Stimulated activated CD4-positive, alpha-beta T cell treated with anti-CD3 and anti-CD28 coated beads, TNF-alpha, amount 100 ng/mL, for 24 hours (primary cell): ENCODE measurements at regions not wholly inside any gene's neighbourhood (a gene's known extent, or its start where the extent isn't known, plus 50 kb on each side); places are given as distances from the start of the nearest gene placed in this dataset.
"Not testable (repeated sequence)": the region's sequence is repeated elsewhere in the genome, so short reads cannot be mapped to it uniquely, and the experiment has no call there.

ENCODE experiments used
- DNase-seq, 3 experiments: peaks; one replicate each; pipeline ENCODE4 v3.0.0-alpha.2; 2020; ENCODE audit warnings: low read depth in 3 of 3

DNA sequence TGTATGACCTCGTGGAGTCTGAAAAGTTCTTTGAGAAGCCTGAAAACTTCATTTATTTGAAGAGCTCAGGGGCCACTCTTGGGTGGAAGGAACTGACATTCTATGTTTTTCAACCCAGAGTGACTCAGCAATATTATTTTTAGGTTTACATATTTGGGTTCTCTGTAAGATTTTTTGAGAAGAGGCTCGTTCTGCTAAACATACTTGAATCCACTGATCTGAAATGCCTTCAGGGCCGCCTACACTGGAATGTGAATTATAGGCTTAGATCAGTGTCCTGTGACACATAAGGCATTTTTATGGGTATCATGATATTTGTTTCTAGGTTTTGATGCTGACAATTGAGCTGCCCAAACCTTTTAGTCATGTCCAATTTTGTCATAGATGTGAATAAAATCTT, 86.2 kb downstream of the PSAT1 start:
- no peak for DNase-seq

DNA sequence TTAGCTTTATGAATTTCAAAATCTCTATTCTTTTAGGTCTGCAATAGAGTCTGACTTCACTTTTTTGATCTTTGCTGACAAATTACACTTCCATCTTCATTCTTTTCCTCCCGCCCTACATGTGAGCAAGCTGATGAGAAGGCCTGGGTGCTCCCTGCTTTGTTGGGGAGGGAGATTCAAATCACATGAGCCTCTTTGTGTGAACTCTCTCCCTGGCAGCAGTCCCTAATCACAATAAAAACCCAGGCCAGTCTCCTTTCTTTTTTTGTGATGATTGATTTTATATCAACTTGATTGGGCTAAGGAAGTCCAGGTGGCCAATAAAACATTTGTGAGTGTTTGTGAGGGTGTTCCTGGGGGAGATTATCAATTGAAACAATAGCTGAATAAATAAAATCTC, 89.4 kb downstream of the PSAT1 start:
- no peak for DNase-seq

- DNase-seq, result no peak
Observed at GRCh38 chr9:78386773-78387172, 89.8 kb downstream of the PSAT1 start.

DNA sequence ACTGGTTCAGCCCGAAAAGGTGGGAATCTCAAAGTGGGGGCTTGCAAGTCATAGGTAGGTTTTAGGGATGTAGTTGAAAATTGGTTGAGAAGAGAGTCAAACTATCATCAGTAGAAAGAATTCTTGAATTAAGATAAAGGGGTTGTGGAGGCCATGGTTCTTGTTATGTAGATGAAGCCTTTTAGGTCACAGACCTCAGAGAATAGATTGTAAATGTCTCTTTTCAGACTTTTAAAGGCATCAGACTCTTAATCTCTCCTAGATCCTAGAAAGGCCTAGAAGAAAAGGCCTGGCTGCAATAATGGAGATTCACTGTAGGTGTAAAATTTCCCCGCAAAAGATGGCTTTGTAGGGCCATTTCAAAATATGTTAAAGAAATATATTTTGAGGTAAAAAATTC, 96.4 kb downstream of the PSAT1 start:
- no peak for DNase-seq

- DNase-seq, result no peak
Observed at GRCh38 chr9:78393932-78394331, 97.0 kb downstream of the PSAT1 start.

GRCh38 chr9:78396087-78396486, 99.2 kb downstream of the PSAT1 start:
- DNase-seq, result no peak

- DNase-seq, result no peak
Observed at GRCh38 chr9:78397045-78397444, 100.1 kb downstream of the PSAT1 start.

DNA sequence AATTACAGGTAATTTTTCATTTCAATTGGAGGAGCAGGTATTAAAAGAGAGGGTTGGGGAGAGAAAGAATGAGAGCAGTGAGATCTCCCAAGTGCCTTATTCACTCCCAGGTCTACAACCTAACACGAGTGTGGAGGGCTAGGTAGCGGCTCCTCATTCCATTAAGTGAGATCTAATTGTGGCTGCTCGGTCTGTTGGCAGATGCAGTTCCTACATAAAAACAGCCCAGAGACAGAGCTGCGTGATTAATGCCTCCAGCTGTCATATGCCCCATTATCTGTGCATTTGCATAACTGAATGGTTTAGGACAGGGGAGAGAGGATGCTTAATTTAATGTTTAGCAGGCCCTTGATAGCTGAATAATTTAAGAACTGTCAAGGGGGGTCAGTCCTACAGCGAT, 100.5 kb downstream of the PSAT1 start:
- no peak for DNase-seq

DNA sequence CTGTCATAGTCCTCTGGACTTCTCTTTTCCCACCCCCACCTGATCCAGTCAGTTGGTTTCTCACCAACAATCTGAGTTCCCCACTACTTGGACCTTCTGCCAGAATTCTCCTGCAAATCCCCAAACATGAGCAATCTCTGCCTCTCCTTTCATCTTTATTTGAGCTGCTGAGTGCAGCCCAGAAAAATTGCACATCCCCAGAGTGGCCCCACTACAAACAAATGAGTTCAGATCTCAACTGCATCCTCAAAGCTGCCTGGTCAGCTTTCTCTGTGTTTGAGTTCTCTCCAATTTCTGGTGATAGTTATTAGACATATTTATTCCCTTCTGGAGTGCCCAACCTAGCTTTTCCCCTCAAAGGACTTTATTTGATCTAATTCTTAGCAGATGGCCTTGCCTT, 102.2 kb downstream of the PSAT1 start:
- no peak for DNase-seq

DNA sequence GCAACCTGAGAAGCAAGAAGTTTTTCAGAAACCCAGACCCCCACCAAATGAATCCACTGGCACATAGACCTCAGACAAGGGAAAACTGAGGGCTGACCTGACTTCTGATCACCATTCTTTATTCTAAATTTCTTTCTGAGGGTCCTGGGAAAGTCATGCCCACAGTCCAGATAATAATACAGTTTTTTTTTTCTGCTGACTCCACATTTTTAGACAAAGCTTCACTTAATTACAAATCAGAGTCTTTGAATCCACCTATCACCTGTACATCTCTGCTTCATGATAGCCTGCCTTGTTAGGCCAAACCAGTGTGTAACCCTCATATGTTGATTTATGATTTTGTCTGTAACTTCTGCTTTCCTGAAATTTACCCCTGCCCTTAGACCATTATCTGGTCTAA, 103.6 kb downstream of the PSAT1 start:
- DNase-seq, result no peak

GRCh38 chr9:78405461-78405860, 108.5 kb downstream of the PSAT1 start:
- no peak for DNase-seq

DNA sequence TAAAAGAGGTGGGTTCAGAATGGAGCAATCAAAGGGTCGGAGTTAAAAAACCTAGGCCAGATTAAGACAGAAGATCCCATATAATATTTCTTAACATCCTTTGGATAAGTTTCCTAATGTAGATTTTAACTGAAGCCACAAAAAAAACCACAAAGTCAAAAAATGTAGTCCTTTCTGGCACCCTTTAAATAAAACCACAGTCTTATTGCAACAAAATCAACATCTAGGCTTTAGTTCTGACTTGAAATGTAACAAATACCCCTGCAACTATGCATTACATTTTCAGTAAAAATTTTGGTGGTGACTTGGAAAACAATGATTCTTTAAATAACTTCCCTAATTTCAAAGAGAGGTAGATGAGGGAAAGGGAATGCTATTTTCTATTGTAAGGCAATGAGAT, 109.2 kb downstream of the PSAT1 start:
- DNase-seq, result no peak

GRCh38 chr9:78406933-78407332, 110.0 kb downstream of the PSAT1 start:
- DNase-seq, result no peak

GRCh38 chr9:78407636-78408312, 110.8 kb downstream of the PSAT1 start:
- DNase-seq, result no peak

DNA sequence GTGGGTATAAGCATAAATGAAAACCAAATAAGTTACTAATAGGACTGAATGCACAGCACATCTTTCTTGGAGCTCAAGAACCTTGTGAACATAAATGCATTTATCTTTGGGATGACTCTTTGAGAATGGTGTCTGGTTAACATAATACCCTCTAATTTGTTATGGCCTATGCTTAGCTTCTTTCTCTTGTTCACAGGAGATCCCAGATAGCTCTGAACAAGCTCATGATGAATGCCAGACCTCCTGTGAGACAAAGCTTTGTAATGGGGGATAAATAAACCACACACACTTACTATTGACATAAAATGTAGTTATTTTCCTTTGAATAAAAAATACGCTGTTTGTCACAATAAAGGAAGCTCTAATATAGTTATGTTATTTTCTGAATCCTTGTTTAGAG, 111.5 kb downstream of the PSAT1 start:
- DNase-seq, result no peak

- DNase-seq, result not testable (repeated sequence)
Observed at GRCh38 chr9:78409928-78410510, 113.1 kb downstream of the PSAT1 start.

DNA sequence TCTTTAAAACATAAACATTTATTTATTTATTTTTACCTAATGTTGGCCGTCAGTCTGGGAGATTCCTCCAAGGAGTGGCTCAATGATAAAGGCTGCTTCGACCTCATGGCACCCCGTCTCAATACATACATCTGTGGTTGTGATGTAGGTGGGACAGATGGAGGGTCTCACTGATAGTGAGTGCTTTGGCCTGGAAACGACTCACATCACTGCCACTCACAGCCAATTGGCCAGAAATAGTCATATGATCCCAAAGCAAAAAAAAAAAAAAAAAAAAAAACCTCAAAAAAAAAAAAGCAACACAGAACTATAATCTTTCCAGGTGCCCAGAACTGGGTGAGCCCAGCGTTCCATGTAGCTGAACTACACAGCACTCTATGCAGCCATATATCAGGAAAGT, 125.4 kb downstream of the PSAT1 start:
- no peak for DNase-seq

DNA sequence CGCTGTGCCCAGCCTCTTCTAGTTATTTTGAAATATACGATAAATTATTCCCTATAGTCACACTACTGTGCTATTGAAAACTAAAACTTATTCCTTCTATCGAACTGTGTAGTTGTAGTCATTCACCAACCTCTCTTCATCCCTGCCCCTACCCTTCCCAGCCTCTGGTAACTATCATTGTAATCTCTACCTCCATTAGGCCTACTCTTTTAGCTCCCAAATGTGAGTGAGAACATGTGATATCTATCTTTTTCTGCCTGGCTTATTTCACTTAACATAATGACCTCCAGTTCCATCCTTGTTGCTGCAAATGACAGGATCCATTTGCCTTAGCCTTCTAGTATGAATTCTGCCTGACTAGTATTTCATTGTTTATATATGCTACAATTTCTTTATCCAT, 127.4 kb downstream of the PSAT1 start:
- DNase-seq, result no peak

DNA sequence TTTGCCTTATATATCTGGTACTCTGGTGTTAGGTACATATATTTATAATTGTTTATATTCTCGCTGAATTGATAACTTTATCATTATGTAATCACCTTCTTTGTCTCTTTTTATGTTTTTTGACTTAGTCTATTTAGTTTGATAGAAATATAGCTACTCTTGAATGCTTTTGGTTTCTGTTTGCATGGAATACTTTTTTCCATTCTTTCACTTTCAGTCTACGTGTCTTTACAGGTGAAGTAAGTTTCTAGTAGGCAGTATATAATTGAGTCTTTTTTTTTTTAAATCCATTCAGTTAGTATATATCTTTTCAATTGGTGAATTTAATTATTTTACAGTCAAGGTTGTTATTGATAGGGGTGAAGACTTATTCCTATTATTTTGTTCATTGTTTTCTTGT, 131.7 kb downstream of the PSAT1 start:
- no peak for DNase-seq

DNA sequence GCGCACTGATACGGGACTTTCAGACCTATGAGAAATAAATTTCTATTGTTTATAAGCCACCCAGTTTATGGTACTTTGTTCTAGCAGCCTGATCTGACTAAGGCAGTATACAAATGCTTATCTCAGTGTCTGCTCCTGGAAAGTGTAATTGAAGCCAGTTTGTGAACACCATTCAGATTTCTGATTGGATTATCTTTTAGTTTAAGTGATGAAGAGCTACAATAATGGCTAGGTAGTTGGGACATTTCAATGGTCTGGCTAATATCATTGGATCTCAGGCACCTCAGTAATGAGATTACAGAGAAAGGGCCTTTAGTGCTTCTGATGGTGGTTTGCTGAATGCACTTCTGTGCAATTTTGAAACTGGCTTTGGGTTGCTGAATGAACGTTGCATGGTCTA, 133.5 kb downstream of the PSAT1 start:
- DNase-seq, result no peak

- DNase-seq, result not testable (repeated sequence)
Observed at GRCh38 chr9:78431039-78431438, 134.1 kb downstream of the PSAT1 start.

DNA sequence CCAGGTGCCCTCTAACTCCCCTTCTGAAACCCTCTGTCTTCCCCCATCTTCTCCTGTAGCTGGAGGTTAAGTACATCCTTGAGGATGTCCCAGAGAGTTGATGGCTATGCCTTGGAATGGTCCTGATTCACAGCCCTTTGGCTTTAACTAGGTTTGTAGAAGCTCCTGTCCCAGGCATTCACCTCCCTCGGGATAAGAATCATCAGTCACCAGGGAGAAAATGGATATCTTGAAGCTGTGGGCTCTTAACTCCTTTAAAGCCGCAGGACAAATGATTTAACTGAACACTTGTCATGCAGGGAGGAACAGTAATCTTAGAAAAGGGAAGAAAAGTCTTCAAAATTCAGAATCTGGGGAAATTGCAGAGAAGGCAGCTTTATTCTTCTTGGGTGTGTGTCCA, 139.9 kb downstream of the PSAT1 start:
- DNase-seq, result no peak

DNA sequence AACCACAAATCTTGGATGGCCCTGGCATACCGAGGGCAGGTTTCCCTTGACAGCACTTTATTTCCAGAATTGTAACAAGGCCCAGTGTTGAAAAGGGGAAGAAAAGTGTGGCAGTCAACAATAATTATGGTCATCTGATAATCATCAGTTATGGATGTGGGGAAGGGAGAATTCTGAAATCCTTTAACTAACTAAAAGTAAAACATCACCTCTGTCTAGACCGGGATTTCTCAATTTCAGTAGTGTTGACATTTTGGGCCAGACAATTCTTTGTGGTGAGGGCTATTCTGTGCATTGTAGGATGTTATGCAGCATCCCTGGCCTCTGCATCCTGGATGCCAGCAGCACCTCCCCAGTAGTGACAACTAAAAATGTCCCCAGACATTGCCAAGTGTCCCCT, 140.4 kb downstream of the PSAT1 start:
- DNase-seq, result no peak

- DNase-seq, result no peak
Observed at GRCh38 chr9:78437806-78438205, 140.9 kb downstream of the PSAT1 start.
